KMS-11 (cell line): ENCODE measurements at regions not wholly inside any gene's neighbourhood (a gene's known extent, or its start where the extent isn't known, plus 50 kb on each side); places are given as distances from the start of the nearest gene placed in this dataset.

Source experiments
- H2AFZ ChIP-seq: fragments of 200-600 bp; sonication (generic); 2 replicates; pipeline ENCODE4 v1.6.1; 2016; ENCODE audit warnings: antibody characterized with exemption, mixed run types, low read depth
- H3K27ac ChIP-seq: fragments of 200-600 bp; sonication (generic); 2 replicates; pipeline ENCODE4 v1.6.1; 2016; ENCODE audit warnings: mild to moderate bottlenecking, mixed run types
- H3K27me3 ChIP-seq: fragments of 200-600 bp; sonication (generic); 2 replicates; pipeline ENCODE4 v1.6.1; 2017; ENCODE audit warnings: mild to moderate bottlenecking, low read depth, mixed run types, moderate library complexity; ENCODE audit not compliant: insufficient read depth
- H3K36me3 ChIP-seq: fragments of 200-600 bp; sonication (generic); 2 replicates; pipeline ENCODE4 v1.6.1; 2017; ENCODE audit warnings: mild to moderate bottlenecking, mixed run types; ENCODE audit not compliant: insufficient read depth
- H3K4me1 ChIP-seq: fragments of 200-600 bp; sonication (generic); 2 replicates; pipeline ENCODE4 v1.6.1; 2016; ENCODE audit warnings: mild to moderate bottlenecking, low read depth, mixed run types; ENCODE audit not compliant: poor library complexity, severe bottlenecking
- H3K4me2 ChIP-seq: fragments of 200-600 bp; sonication (generic); 2 replicates; pipeline ENCODE4 v1.7.0; 2016; ENCODE audit warnings: mild to moderate bottlenecking, mixed run types
- H3K4me3 ChIP-seq: fragments of 200-600 bp; sonication (generic); IDR thresholded peaks from 2 replicates; pipeline ENCODE4 v1.6.1; 2017; ENCODE audit warnings: low read depth, low read length, mixed read lengths; ENCODE audit not compliant: insufficient read depth
- H3K79me2 ChIP-seq: fragments of 200-600 bp; sonication (generic); 2 replicates; pipeline ENCODE4 v1.6.1; 2016; ENCODE audit warnings: low read depth, mixed run types; ENCODE audit not compliant: insufficient read depth
- H3K9ac ChIP-seq: fragments of 200-600 bp; sonication (generic); 2 replicates; pipeline ENCODE4 v1.6.1; 2016; ENCODE audit warnings: mild to moderate bottlenecking, mixed run types
- H4K20me1 ChIP-seq: fragments of 200-600 bp; sonication (generic); 2 replicates; pipeline ENCODE4 v1.6.1; 2016; ENCODE audit warnings: mild to moderate bottlenecking, mixed run types; ENCODE audit not compliant: insufficient read depth
- TF ChIP-seq, protein P1 (sequence below): fragments of 200-600 bp; sonication (generic); conservative IDR thresholded peaks from 2 replicates; pipeline ENCODE4 v1.6.1; 2017; ENCODE audit warnings: low read depth, mild to moderate bottlenecking, antibody characterized with exemption, low read length, moderate library complexity, mixed read lengths

DNA sequence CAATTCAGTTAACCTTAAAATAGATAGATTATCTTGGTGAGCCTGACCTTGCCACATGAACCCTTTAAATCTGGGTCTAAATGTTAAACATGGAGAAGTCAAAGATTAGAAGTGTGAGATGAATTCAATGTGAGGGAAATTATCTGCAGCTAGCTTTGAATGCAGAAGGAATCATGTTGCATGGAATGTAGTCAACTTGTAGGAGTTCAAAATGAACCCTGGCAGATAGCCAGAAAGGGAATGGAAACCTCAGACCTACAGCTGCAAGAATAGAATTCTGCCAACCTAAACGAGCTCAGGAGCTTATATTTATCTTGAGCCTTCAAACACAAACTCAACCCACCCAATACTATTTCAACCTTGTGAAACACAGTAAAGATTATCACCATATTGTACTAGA is 632.5 kb downstream of the KCTD8 start:
- Histone ChIP-seq H3K4me2 (no peak overlapping the region), H3K79me2 (no peaks in the 10 kb centered on the region), H2AFZ (no peak overlapping the region), H3K4me3 (no peak overlapping the region), H3K9ac (no peak overlapping the region), H3K36me3 (no peaks in the 10 kb centered on the region), H3K27ac (no peak overlapping the region), H3K4me1 (no peaks in the 10 kb centered on the region), H4K20me1 (no peaks in the 10 kb centered on the region), H3K27me3 (no peaks in the 10 kb centered on the region)
- TF ChIP-seq, protein P1, sequence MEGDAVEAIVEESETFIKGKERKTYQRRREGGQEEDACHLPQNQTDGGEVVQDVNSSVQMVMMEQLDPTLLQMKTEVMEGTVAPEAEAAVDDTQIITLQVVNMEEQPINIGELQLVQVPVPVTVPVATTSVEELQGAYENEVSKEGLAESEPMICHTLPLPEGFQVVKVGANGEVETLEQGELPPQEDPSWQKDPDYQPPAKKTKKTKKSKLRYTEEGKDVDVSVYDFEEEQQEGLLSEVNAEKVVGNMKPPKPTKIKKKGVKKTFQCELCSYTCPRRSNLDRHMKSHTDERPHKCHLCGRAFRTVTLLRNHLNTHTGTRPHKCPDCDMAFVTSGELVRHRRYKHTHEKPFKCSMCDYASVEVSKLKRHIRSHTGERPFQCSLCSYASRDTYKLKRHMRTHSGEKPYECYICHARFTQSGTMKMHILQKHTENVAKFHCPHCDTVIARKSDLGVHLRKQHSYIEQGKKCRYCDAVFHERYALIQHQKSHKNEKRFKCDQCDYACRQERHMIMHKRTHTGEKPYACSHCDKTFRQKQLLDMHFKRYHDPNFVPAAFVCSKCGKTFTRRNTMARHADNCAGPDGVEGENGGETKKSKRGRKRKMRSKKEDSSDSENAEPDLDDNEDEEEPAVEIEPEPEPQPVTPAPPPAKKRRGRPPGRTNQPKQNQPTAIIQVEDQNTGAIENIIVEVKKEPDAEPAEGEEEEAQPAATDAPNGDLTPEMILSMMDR, result no peak

DNA sequence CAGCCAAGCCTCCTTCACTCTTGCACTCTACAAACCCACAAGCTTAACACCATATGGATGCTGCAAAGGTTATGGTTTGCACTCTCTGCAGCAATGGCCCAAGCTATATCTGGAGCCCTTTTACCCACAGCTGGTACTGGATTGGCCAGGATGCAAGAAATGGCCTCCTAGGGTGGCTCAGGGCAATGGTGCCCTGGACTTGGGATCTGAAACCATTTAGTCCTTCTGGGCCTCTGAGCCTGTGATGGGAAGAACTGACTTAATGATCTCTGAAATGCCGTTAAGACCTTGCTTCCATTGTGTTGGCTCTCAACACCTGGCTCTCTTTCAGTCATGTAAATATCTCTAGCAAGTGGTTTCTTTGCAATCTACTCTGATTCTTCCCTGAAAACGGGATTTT is 626.0 kb downstream of the KCTD8 start:
- H3K4me1 ChIP-seq, result no peaks in the 10 kb centered on the region
- H3K4me3 ChIP-seq, result no peak overlapping the region
- H3K79me2 ChIP-seq, result no peaks in the 10 kb centered on the region
- H2AFZ ChIP-seq, result no peak overlapping the region
- no peak overlapping the region for H3K27ac ChIP-seq
- no peaks in the 10 kb centered on the region for H3K36me3 ChIP-seq
- H3K9ac ChIP-seq, result no peak overlapping the region
- H3K27me3 ChIP-seq, result no peaks in the 10 kb centered on the region
- no peaks in the 10 kb centered on the region for H4K20me1 ChIP-seq
- no peak overlapping the region for H3K4me2 ChIP-seq
- TF ChIP-seq, protein P1, result no peak

DNA sequence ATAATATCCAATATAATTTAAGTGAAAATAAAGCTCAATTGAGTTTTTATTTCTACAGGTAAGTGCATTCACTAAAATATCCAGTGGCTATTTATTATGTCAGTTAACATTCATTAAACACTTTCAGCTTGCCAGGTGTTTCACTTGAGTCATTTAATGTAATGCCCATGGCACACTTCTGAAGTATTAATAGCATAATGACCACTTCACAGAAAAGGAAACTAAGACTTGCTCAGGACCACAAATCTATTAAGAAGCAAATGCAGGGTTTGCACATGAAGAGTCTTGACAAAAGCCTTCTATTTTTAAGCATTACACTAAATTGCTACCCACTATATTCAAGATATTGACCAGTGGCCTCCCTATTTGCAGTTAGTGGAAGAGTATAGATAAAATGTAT is 612.7 kb downstream of the KCTD8 start:
- Histone ChIP-seq H2AFZ (no peak overlapping the region), H3K27ac (peak overlapping the region; percentile 48; the same call in 1 of the 2 replicates), H3K9ac (no peak overlapping the region), H3K4me3 (no peak overlapping the region), H3K27me3 (no peaks in the 10 kb centered on the region), H3K4me2 (peak overlapping the region; percentile 51), H4K20me1 (no peaks in the 10 kb centered on the region), H3K4me1 (peaks cover 30% of the 10 kb centered on the region), H3K36me3 (no peaks in the 10 kb centered on the region), H3K79me2 (no peaks in the 10 kb centered on the region)
- TF ChIP-seq, protein P1, result no peak

DNA sequence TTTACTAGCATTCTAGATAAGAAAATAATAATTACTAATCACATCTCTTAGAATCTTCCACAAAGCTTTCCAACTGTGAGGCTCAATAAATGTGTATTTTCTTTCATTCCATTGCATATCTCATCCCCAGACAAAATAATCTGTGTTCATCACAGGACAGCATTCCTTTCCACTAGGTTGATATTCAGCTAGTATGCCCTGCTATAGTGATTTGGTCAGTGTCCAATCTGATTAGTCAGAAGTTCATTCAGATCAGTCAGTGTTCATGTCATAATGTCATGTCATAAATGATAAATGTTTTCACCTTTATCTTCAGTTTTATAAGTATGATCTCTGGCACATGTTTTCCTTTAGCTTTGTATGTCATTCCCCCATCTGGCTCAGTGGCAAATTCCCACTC is 611.4 kb downstream of the KCTD8 start:
- Histone ChIP-seq H3K36me3 (no peaks in the 10 kb centered on the region), H3K9ac (no peak overlapping the region), H4K20me1 (no peaks in the 10 kb centered on the region), H2AFZ (no peak overlapping the region), H3K4me2 (no peak overlapping the region), H3K4me3 (no peak overlapping the region), H3K4me1 (peaks cover 30% of the 10 kb centered on the region), H3K79me2 (no peaks in the 10 kb centered on the region), H3K27ac (no peak overlapping the region), H3K27me3 (no peaks in the 10 kb centered on the region)
- TF ChIP-seq, protein P1, result no peak

DNA sequence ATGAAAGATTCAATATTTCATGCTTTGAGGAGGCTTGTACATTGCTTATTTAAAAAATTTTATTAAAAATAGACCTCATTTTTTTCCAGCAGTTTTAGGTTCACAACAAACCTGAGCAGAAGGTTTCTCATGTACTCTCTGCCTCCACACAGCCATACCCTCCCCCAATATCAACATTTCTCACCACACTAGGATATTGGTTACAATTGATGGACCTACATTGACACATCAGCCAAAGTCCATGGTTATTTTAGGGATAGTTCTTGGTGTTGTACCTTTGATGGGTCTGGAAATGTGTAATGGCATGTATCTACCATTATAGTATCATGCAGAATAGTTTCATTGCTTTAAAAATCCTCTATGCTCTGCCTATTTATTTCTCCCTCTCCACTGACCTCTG is 611.0 kb downstream of the KCTD8 start:
- peaks cover 30% of the 10 kb centered on the region for H3K4me1 ChIP-seq
- no peak overlapping the region for H3K4me2 ChIP-seq
- no peaks in the 10 kb centered on the region for H3K79me2 ChIP-seq
- no peak overlapping the region for H3K9ac ChIP-seq
- H3K36me3 ChIP-seq, result no peaks in the 10 kb centered on the region
- TF ChIP-seq, protein P1, result no peak
- H3K4me3 ChIP-seq, result no peak overlapping the region
- H4K20me1 ChIP-seq, result no peaks in the 10 kb centered on the region
- H2AFZ ChIP-seq, result no peak overlapping the region
- no peaks in the 10 kb centered on the region for H3K27me3 ChIP-seq
- no peak overlapping the region for H3K27ac ChIP-seq
